ENCODE measurements at regions not wholly inside any gene's neighbourhood (a gene's known extent, or its start where the extent isn't known, plus 50 kb on each side); places are given as distances from the start of the nearest gene placed in this dataset.

GRCh38 chr2:128618642-128619041, 300.0 kb upstream of the HS6ST1 start:
- no peaks in the 10 kb centered on the region for H4K20me1 ChIP-seq (ENCODE audit: insufficient read depth)
- H3K9me3 ChIP-seq, result no peaks in the 10 kb centered on the region
- POLR2A ChIA-PET, result no interaction called here
- H3K79me2 ChIP-seq (ENCODE audit: insufficient read depth), result no peaks in the 10 kb centered on the region
- H3K9ac ChIP-seq, result no peak overlapping the region
- H3K27ac ChIP-seq (ENCODE audit: low read depth in 2 of 2, low read length in 1 of 2), result no peak overlapping the region
- no peak for DNase-seq
- no peaks in the 10 kb centered on the region for H3F3A ChIP-seq (replicated peaks; ENCODE audit: insufficient read depth)
- H3K4me3 ChIP-seq (ENCODE audit: low read depth in 2 of 2, low read length in 1 of 2), result no peak overlapping the region
- no peak overlapping the region for H3K4me2 ChIP-seq
- no peak for TF ChIP-seq FOSL2 (IDR thresholded peaks at IDR 0.05; ENCODE audit: borderline replicate concordance, low read depth)
- TF ChIP-seq SIN3A (IDR thresholded peaks at IDR 0.05; ENCODE audit: borderline replicate concordance, low read depth, low read length), result no peak
- H2AFZ ChIP-seq (ENCODE audit: low read depth), result no peak overlapping the region
- no peaks in the 10 kb centered on the region for H3K27me3 ChIP-seq (ENCODE audit: insufficient read depth)
- 29% methylated on average over 2 of the region's 2 CpGs for WGBS (ENCODE audit: low lambda C conversion rate)
- H3K4me1 ChIP-seq (ENCODE audit: control insufficient read depth in 1 of 2, insufficient read depth in 2 of 2, low read depth in 1 of 2, low read length in 1 of 2), result no peaks in the 10 kb centered on the region; a peak in 1 of 4 replicates
- no peaks in the 10 kb centered on the region for H3K9me2 ChIP-seq
- H3K36me3 ChIP-seq (replicated peaks in 1 of 2; ENCODE audit: control insufficient read depth in 1 of 2, insufficient read depth in 2 of 2, low read length in 1 of 2), result no peaks in the 10 kb centered on the region
- CTCF ChIA-PET, result no interaction called here

DNA sequence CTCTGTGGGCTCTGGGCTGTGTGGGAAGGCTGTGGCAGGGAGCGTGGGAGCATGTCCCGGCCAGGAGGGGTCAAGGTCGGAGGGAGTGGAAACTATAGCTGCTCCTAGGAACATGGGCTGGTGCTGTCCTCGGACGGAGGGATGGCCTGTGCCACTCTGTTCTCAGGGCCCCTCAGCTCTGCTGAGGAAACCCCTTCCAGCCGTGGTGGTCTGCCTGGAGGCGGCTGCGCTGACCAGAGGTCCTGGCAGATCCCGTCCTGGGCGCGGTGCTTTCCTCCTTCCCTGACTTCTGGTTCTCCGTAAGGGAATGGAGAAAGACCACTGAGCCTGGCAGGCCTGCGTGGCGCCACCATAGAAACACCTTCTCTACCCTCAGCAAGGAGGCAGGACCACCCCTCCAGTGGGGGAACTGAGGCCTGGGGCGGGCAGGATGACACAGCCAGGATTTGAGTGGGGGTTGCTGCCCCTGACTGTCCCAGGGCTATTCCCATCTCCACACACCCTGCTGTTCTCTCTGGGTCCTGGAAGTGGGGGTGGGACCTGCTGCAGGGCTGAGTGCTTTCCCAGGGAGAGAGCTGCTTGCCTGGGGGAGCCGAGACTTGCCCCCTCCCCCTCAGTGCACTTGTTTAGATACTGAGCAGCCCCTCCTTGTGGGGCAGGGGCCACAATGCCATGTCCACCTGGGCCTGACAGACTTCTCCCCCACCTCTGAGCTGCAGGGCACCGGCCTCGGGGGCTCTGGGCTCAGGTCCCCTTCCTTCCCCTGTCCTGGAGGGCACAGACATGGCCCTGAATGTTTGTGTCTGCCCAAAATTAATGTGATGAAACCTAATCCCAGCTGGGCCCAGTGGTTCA, 301.0 kb upstream of the HS6ST1 start:
- Histone ChIP-seq H3K9me3 (no peaks in the 10 kb centered on the region), H3K4me1 (ENCODE audit: control insufficient read depth in 1 of 2, insufficient read depth in 2 of 2, low read depth in 1 of 2, low read length in 1 of 2) (peaks cover 0 to 2% of the 10 kb centered on the region in 2 experiments; a peak in 2 of 4 replicates), H3K9me2 (no peaks in the 10 kb centered on the region), H4K20me1 (ENCODE audit: insufficient read depth) (no peaks in the 10 kb centered on the region), H3K79me2 (ENCODE audit: insufficient read depth) (no peaks in the 10 kb centered on the region), H3K4me3 (ENCODE audit: low read depth in 2 of 2, low read length in 1 of 2) (no peak overlapping the region), H3K27me3 (ENCODE audit: insufficient read depth) (no peaks in the 10 kb centered on the region), H3F3A (replicated peaks; ENCODE audit: insufficient read depth) (no peaks in the 10 kb centered on the region), H3K27ac (ENCODE audit: low read depth in 2 of 2, low read length in 1 of 2) (no peak overlapping the region), H3K9ac (no peak overlapping the region), H3K36me3 (replicated peaks in 1 of 2; ENCODE audit: control insufficient read depth in 1 of 2, insufficient read depth in 2 of 2, low read length in 1 of 2) (no peaks in the 10 kb centered on the region), H2AFZ (ENCODE audit: low read depth) (no peak overlapping the region), H3K4me2 (no peak overlapping the region)
- no peak for DNase-seq
- WGBS (ENCODE audit: low lambda C conversion rate), result 87% methylated on average over 9 of the region's 18 CpGs
- POLR2A ChIA-PET, result no interaction called here
- CTCF ChIA-PET, result no interaction called here
- TF ChIP-seq, protein P1, sequence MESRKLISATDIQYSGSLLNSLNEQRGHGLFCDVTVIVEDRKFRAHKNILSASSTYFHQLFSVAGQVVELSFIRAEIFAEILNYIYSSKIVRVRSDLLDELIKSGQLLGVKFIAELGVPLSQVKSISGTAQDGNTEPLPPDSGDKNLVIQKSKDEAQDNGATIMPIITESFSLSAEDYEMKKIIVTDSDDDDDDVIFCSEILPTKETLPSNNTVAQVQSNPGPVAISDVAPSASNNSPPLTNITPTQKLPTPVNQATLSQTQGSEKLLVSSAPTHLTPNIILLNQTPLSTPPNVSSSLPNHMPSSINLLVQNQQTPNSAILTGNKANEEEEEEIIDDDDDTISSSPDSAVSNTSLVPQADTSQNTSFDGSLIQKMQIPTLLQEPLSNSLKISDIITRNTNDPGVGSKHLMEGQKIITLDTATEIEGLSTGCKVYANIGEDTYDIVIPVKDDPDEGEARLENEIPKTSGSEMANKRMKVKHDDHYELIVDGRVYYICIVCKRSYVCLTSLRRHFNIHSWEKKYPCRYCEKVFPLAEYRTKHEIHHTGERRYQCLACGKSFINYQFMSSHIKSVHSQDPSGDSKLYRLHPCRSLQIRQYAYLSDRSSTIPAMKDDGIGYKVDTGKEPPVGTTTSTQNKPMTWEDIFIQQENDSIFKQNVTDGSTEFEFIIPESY (IDR thresholded peaks at IDR 0.05; ENCODE audit: borderline replicate concordance, low read depth), result no peak
- TF ChIP-seq, protein P2, sequence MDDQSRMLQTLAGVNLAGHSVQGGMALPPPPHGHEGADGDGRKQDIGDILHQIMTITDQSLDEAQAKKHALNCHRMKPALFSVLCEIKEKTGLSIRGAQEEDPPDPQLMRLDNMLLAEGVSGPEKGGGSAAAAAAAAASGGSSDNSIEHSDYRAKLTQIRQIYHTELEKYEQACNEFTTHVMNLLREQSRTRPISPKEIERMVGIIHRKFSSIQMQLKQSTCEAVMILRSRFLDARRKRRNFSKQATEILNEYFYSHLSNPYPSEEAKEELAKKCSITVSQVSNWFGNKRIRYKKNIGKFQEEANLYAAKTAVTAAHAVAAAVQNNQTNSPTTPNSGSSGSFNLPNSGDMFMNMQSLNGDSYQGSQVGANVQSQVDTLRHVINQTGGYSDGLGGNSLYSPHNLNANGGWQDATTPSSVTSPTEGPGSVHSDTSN (IDR thresholded peaks at IDR 0.05), result no peak
- TF ChIP-seq FOXJ3 (CRISPR knock-in tag; IDR thresholded peaks at IDR 0.05) (no peak), SIN3A (IDR thresholded peaks at IDR 0.05; ENCODE audit: borderline replicate concordance, low read depth, low read length) (no peak), YY1 (IDR thresholded peaks at IDR 0.05; ENCODE audit: low read depth) (no peak), JUND (IDR thresholded peaks at IDR 0.05) (no peak), NRF1 (IDR thresholded peaks at IDR 0.05; ENCODE audit: low read depth, low read length) (no peak), USF2 (IDR thresholded peaks at IDR 0.05; ENCODE audit: borderline replicate concordance, low read depth, low read length) (no peak), TAF1 (IDR thresholded peaks at IDR 0.05; ENCODE audit: borderline replicate concordance, low read depth, low read length) (no peak)
- TF ChIP-seq, protein P3, sequence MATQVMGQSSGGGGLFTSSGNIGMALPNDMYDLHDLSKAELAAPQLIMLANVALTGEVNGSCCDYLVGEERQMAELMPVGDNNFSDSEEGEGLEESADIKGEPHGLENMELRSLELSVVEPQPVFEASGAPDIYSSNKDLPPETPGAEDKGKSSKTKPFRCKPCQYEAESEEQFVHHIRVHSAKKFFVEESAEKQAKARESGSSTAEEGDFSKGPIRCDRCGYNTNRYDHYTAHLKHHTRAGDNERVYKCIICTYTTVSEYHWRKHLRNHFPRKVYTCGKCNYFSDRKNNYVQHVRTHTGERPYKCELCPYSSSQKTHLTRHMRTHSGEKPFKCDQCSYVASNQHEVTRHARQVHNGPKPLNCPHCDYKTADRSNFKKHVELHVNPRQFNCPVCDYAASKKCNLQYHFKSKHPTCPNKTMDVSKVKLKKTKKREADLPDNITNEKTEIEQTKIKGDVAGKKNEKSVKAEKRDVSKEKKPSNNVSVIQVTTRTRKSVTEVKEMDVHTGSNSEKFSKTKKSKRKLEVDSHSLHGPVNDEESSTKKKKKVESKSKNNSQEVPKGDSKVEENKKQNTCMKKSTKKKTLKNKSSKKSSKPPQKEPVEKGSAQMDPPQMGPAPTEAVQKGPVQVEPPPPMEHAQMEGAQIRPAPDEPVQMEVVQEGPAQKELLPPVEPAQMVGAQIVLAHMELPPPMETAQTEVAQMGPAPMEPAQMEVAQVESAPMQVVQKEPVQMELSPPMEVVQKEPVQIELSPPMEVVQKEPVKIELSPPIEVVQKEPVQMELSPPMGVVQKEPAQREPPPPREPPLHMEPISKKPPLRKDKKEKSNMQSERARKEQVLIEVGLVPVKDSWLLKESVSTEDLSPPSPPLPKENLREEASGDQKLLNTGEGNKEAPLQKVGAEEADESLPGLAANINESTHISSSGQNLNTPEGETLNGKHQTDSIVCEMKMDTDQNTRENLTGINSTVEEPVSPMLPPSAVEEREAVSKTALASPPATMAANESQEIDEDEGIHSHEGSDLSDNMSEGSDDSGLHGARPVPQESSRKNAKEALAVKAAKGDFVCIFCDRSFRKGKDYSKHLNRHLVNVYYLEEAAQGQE (IDR thresholded peaks at IDR 0.05; ENCODE audit: low read depth, low read length), result no peak

All from SK-N-SH (cell line).